ENCODE measurements at regions not wholly inside any gene's neighbourhood (a gene's known extent, or its start where the extent isn't known, plus 50 kb on each side); places are given as distances from the start of the nearest gene placed in this dataset.
A peak's percentile ranks its signal among the peaks of the same experiment; 100 is the strongest.

- DNase-seq (ENCODE audit: low read depth, low spot score) = no peak
Measured at GRCh38 chr2:58739033-58739432, 497.9 kb upstream of the FANCL start.

GRCh38 chr2:58734365-58734764 lies 493.2 kb upstream of the FANCL start:
- DNase-seq (ENCODE audit: low read depth, low spot score) = peak; percentile 65

GRCh38 chr2:58732999-58733398 lies 491.9 kb upstream of the FANCL start:
- DNase-seq (ENCODE audit: low read depth, low spot score) = no peak

- DNase-seq (ENCODE audit: low read depth, low spot score) = peak; percentile 4
Measured at GRCh38 chr2:58731488-58731869, 490.4 kb upstream of the FANCL start.

GRCh38 chr2:58730764-58731487 lies 489.8 kb upstream of the FANCL start:
- no peak for DNase-seq (ENCODE audit: low read depth, low spot score)

GRCh38 chr2:58727981-58728656 lies 487.0 kb upstream of the FANCL start:
- DNase-seq (ENCODE audit: low read depth, low spot score) = no peak

- DNase-seq (ENCODE audit: low read depth, low spot score) = no peak
Measured at GRCh38 chr2:58721912-58722591, 480.9 kb upstream of the FANCL start.

GRCh38 chr2:58720770-58721697 lies 479.9 kb upstream of the FANCL start:
- no peak for DNase-seq (ENCODE audit: low read depth, low spot score)

- DNase-seq (ENCODE audit: low read depth, low spot score) = no peak
Measured at GRCh38 chr2:58720033-58720769, 479.1 kb upstream of the FANCL start.

GRCh38 chr2:58715344-58715743 lies 474.2 kb upstream of the FANCL start:
- DNase-seq (ENCODE audit: low read depth, low spot score) = no peak

GRCh38 chr2:58714238-58714637 lies 473.1 kb upstream of the FANCL start:
- DNase-seq (ENCODE audit: low read depth, low spot score) = no peak

- DNase-seq (ENCODE audit: low read depth, low spot score) = no peak
Measured at GRCh38 chr2:58710795-58711279, 469.7 kb upstream of the FANCL start.

GRCh38 chr2:58709687-58710354 lies 468.7 kb upstream of the FANCL start:
- no peak for DNase-seq (ENCODE audit: low read depth, low spot score)

GRCh38 chr2:58709274-58709673 lies 468.1 kb upstream of the FANCL start:
- no peak for DNase-seq (ENCODE audit: low read depth, low spot score)

- no peak for DNase-seq (ENCODE audit: low read depth, low spot score)
Measured at GRCh38 chr2:58708565-58708964, 467.4 kb upstream of the FANCL start.

- peak; percentile 89 for DNase-seq (ENCODE audit: low read depth, low spot score)
Measured at GRCh38 chr2:58702302-58702885, 461.3 kb upstream of the FANCL start.

- DNase-seq (ENCODE audit: low read depth, low spot score) = peak; percentile 9
Measured at GRCh38 chr2:58701688-58702301, 460.7 kb upstream of the FANCL start.

- no peak for DNase-seq (ENCODE audit: low read depth, low spot score)
Measured at GRCh38 chr2:58700591-58700990, 459.5 kb upstream of the FANCL start.

GRCh38 chr2:58699411-58699810 lies 458.3 kb upstream of the FANCL start:
- no peak for DNase-seq (ENCODE audit: low read depth, low spot score)
